Astrocyte of the spinal cord (primary cell): ENCODE measurements at regions not wholly inside any gene's neighbourhood (a gene's known extent, or its start where the extent isn't known, plus 50 kb on each side); places are given as distances from the start of the nearest gene placed in this dataset.

Experiments used
- DNase-seq: peaks from one replicate; pipeline ENCODE4 v3.0.0; 2011; ENCODE audit warnings: low read depth, low spot score
- H3K4me3 ChIP-seq: 2 replicates; pipeline ENCODE4 v1.5.1; 2011; ENCODE audit warnings: low read depth, mild to moderate bottlenecking, low read length, moderate library complexity
- in situ Hi-C: cut with HindIII; loops from 2 replicates; pipeline ENCODE4 v1.10.0; 2017; ENCODE audit warnings: low sequenced_read_pairs
- TF ChIP-seq, protein P1 (sequence below): IDR thresholded peaks from 2 replicates; pipeline ENCODE4 v1.5.1; 2012; ENCODE audit warnings: low read depth, mild to moderate bottlenecking, low read length, inconsistent platforms

GRCh38 chrX:150062292-150063137 is 124.2 kb upstream of the EOLA2 start:
- DNase-seq: peak; percentile 53
- no peak overlapping the region for H3K4me3 ChIP-seq
- in situ Hi-C loops: no loop called here
- TF ChIP-seq, protein P1, sequence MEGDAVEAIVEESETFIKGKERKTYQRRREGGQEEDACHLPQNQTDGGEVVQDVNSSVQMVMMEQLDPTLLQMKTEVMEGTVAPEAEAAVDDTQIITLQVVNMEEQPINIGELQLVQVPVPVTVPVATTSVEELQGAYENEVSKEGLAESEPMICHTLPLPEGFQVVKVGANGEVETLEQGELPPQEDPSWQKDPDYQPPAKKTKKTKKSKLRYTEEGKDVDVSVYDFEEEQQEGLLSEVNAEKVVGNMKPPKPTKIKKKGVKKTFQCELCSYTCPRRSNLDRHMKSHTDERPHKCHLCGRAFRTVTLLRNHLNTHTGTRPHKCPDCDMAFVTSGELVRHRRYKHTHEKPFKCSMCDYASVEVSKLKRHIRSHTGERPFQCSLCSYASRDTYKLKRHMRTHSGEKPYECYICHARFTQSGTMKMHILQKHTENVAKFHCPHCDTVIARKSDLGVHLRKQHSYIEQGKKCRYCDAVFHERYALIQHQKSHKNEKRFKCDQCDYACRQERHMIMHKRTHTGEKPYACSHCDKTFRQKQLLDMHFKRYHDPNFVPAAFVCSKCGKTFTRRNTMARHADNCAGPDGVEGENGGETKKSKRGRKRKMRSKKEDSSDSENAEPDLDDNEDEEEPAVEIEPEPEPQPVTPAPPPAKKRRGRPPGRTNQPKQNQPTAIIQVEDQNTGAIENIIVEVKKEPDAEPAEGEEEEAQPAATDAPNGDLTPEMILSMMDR: no peak

GRCh38 chrX:150063138-150063518 is 124.8 kb upstream of the EOLA2 start:
- no peak overlapping the region for H3K4me3 ChIP-seq
- no peak for DNase-seq
- TF ChIP-seq, protein P1: no peak
- in situ Hi-C loops: no loop called here

DNA sequence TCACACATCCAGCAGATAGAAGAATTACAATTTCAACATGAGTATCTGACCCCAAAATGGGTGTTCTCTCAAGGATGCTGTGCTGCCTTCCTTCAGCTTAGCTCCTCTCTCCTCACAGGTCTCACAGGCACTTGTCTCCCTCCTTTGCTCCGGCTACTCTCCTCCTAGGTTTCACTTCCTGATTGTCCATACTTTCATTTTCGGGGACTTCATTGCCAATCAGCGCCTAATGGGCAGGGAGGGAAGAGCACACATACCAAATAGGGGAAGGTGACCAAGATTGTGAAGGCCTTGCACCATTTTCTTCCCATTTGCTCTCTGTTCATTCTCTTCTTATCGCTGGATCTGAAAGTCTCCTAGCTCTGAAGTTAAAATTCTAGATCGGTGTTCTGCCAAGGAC is 125.4 kb upstream of the EOLA2 start:
- no peak overlapping the region for H3K4me3 ChIP-seq
- TF ChIP-seq, protein P1: no peak
- no peak for DNase-seq
- in situ Hi-C loops: no loop called here

- H3K4me3 ChIP-seq: no peak overlapping the region
- DNase-seq: peak; percentile 28
- TF ChIP-seq, protein P1: no peak
- in situ Hi-C loops: no loop called here
These were observed 135.9 kb upstream of the EOLA2 start for GRCh38 chrX:150074175-150074574.

GRCh38 chrX:150080497-150080896 is 142.2 kb upstream of the EOLA2 start:
- DNase-seq: no peak
- TF ChIP-seq, protein P1: no peak
- in situ Hi-C loops: no loop called here
- no peak overlapping the region for H3K4me3 ChIP-seq

DNA sequence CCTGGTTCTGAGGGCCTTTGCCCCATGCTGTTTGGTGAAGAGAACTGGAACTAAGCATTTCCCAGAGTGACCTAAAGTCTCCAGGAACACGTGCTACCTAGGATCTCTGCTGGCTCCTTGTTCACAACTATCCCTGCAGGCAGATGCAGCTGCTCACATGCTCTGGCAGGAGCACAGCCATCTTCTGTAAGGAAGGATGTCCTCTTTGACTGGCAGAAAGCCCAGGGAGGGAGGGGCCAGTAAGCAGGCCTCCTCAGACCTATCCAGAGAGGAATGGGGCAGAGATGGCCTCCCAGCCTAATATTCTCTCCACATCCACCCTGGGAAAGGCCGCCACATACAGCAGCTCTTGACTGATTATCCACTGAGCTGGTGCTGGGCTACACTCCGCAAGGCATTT is 142.8 kb upstream of the EOLA2 start:
- H3K4me3 ChIP-seq: no peak overlapping the region
- DNase-seq: no peak
- TF ChIP-seq, protein P1: no peak
- in situ Hi-C loops: no loop called here
